ENCODE measurements at regions not wholly inside any gene's neighbourhood (a gene's known extent, or its start where the extent isn't known, plus 50 kb on each side); places are given as distances from the start of the nearest gene placed in this dataset.

DNA sequence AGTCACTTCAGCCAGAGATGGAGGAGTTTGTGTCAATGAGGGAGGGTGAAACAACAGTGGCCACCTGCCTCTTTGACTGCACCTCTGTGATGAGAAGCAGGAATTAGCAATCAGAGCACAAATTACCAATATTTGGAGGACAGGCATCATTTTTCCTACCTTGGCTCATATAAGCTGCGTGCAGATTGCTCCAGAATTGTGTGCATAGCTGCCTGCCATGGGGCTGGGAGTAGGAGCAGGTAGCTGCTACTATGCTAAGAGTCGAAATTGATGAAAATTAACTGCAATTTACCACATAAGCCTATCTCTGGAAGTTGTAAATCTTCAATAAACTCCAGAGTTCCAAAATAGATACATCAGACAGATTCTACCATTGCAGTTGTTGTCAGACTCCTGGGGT, 167.5 kb upstream of the HTR2A start:
- TF ChIP-seq, protein P1, sequence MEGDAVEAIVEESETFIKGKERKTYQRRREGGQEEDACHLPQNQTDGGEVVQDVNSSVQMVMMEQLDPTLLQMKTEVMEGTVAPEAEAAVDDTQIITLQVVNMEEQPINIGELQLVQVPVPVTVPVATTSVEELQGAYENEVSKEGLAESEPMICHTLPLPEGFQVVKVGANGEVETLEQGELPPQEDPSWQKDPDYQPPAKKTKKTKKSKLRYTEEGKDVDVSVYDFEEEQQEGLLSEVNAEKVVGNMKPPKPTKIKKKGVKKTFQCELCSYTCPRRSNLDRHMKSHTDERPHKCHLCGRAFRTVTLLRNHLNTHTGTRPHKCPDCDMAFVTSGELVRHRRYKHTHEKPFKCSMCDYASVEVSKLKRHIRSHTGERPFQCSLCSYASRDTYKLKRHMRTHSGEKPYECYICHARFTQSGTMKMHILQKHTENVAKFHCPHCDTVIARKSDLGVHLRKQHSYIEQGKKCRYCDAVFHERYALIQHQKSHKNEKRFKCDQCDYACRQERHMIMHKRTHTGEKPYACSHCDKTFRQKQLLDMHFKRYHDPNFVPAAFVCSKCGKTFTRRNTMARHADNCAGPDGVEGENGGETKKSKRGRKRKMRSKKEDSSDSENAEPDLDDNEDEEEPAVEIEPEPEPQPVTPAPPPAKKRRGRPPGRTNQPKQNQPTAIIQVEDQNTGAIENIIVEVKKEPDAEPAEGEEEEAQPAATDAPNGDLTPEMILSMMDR (tag by site-specific recombination; IDR thresholded peaks at IDR 0.05): no peak
- TF ChIP-seq ZNF549 (tag by site-specific recombination; IDR thresholded peaks at IDR 0.05): no peak
- TF ChIP-seq, protein P2, sequence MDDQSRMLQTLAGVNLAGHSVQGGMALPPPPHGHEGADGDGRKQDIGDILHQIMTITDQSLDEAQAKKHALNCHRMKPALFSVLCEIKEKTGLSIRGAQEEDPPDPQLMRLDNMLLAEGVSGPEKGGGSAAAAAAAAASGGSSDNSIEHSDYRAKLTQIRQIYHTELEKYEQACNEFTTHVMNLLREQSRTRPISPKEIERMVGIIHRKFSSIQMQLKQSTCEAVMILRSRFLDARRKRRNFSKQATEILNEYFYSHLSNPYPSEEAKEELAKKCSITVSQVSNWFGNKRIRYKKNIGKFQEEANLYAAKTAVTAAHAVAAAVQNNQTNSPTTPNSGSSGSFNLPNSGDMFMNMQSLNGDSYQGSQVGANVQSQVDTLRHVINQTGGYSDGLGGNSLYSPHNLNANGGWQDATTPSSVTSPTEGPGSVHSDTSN (CRISPR knock-in tag; IDR thresholded peaks at IDR 0.05): no peak
- TF ChIP-seq ZNF146 (tag by site-specific recombination; IDR thresholded peaks at IDR 0.05): no peak
- TF ChIP-seq, protein P3, sequence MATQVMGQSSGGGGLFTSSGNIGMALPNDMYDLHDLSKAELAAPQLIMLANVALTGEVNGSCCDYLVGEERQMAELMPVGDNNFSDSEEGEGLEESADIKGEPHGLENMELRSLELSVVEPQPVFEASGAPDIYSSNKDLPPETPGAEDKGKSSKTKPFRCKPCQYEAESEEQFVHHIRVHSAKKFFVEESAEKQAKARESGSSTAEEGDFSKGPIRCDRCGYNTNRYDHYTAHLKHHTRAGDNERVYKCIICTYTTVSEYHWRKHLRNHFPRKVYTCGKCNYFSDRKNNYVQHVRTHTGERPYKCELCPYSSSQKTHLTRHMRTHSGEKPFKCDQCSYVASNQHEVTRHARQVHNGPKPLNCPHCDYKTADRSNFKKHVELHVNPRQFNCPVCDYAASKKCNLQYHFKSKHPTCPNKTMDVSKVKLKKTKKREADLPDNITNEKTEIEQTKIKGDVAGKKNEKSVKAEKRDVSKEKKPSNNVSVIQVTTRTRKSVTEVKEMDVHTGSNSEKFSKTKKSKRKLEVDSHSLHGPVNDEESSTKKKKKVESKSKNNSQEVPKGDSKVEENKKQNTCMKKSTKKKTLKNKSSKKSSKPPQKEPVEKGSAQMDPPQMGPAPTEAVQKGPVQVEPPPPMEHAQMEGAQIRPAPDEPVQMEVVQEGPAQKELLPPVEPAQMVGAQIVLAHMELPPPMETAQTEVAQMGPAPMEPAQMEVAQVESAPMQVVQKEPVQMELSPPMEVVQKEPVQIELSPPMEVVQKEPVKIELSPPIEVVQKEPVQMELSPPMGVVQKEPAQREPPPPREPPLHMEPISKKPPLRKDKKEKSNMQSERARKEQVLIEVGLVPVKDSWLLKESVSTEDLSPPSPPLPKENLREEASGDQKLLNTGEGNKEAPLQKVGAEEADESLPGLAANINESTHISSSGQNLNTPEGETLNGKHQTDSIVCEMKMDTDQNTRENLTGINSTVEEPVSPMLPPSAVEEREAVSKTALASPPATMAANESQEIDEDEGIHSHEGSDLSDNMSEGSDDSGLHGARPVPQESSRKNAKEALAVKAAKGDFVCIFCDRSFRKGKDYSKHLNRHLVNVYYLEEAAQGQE (tag by site-specific recombination; IDR thresholded peaks at IDR 0.05): no peak
